GM23338 (cell line): ENCODE measurements at regions not wholly inside any gene's neighbourhood (a gene's known extent, or its start where the extent isn't known, plus 50 kb on each side); places are given as distances from the start of the nearest gene placed in this dataset.

Experiments used
- ATAC-seq: fragments of 200-7000 bp; cut with Tn5 transposase; 3 replicates; pipeline ENCODE4 v1.9.1; 2020
- DNase-seq: peaks from one replicate; pipeline ENCODE4 v3.0.0-alpha.2; 2015; ENCODE audit warnings: low spot score
- H2AFZ ChIP-seq: fragments of 200-600 bp; sonication (generic); 2 replicates; pipeline ENCODE4 v1.8.0; 2016; ENCODE audit warnings: antibody characterized with exemption, mild to moderate bottlenecking, moderate library complexity
- H3F3A ChIP-seq: fragments of 200-600 bp; sonication (generic); replicated peaks from 2 replicates; pipeline ENCODE4 v1.8.0; 2017; ENCODE audit warnings: antibody characterized with exemption, mixed run types, low read depth
- H3K27ac ChIP-seq: fragments of 200-600 bp; sonication (generic); 2 replicates; pipeline ENCODE4 v1.6.1; 2016; ENCODE audit warnings: low read depth
- H3K27me3 ChIP-seq: fragments of 200-600 bp; sonication (generic); 2 replicates; pipeline ENCODE4 v1.8.0; 2016; ENCODE audit warnings: mild to moderate bottlenecking, mixed run types, moderate library complexity; ENCODE audit not compliant: insufficient read depth
- H3K36me3 ChIP-seq: fragments of 200-600 bp; sonication (generic); 2 replicates; pipeline ENCODE4 v1.8.0; 2016; ENCODE audit warnings: mild to moderate bottlenecking; ENCODE audit not compliant: insufficient read depth
- H3K4me1 ChIP-seq: fragments of 200-600 bp; sonication (generic); 2 replicates; pipeline ENCODE4 v1.8.0; 2016; ENCODE audit warnings: mild to moderate bottlenecking, moderate library complexity; ENCODE audit not compliant: insufficient read depth
- H3K4me2 ChIP-seq: fragments of 200-600 bp; sonication (generic); 2 replicates; pipeline ENCODE4 v1.7.1; 2017; ENCODE audit warnings: mixed run types
- H3K4me3 ChIP-seq: fragments of 200-600 bp; sonication (generic); 2 replicates; pipeline ENCODE4 v1.6.1; 2016; ENCODE audit warnings: mixed run types
- H3K79me2 ChIP-seq: fragments of 200-600 bp; sonication (generic); replicated peaks from 2 replicates; pipeline ENCODE4 v1.8.0; 2017; ENCODE audit warnings: mild to moderate bottlenecking; ENCODE audit not compliant: insufficient read depth
- H3K9me2 ChIP-seq: fragments of 200-600 bp; sonication (generic); 2 replicates; pipeline ENCODE4 v1.8.0; 2017; ENCODE audit not compliant: insufficient read depth
- H4K20me1 ChIP-seq: fragments of 200-600 bp; sonication (generic); replicated peaks from 2 replicates; pipeline ENCODE4 v1.8.0; 2017; ENCODE audit warnings: mild to moderate bottlenecking; ENCODE audit not compliant: insufficient read depth
- H3K27ac Mint-ChIP-seq: 2 replicates; pipeline ENCODE4 v1.8.0; 2020; ENCODE audit warnings: inconsistent platforms, mild to moderate bottlenecking, moderate library complexity, mixed read lengths
- H3K27me3 Mint-ChIP-seq: 3 replicates; pipeline ENCODE4 v1.8.0; 2022; ENCODE audit warnings: low read depth, mild to moderate bottlenecking, moderate library complexity, mixed read lengths, inconsistent platforms; ENCODE audit not compliant: insufficient read depth, poor library complexity
- H3K36me3 Mint-ChIP-seq: 3 replicates; pipeline ENCODE4 v1.8.0; 2021; ENCODE audit warnings: low read depth, mild to moderate bottlenecking, inconsistent platforms, moderate library complexity, mixed read lengths
- H3K4me1 Mint-ChIP-seq: 3 replicates; pipeline ENCODE4 v1.8.0; 2020; ENCODE audit warnings: mild to moderate bottlenecking, inconsistent platforms, mixed read lengths
- H3K4me3 Mint-ChIP-seq: 3 replicates; pipeline ENCODE4 v1.8.0; 2021; ENCODE audit warnings: moderate library complexity, mild to moderate bottlenecking, inconsistent platforms, mixed read lengths
- H3K9me3 Mint-ChIP-seq: 3 replicates; pipeline ENCODE4 v1.8.0; 2020; ENCODE audit warnings: moderate library complexity, mild to moderate bottlenecking, inconsistent platforms, mixed read lengths
- EZH2phosphoT487 ChIP-seq: fragments of 200-600 bp; sonication (generic); IDR thresholded peaks from one replicate; pipeline ENCODE4 v1.8.1; 2018; ENCODE audit warnings: antibody characterized with exemption; ENCODE audit not compliant: unreplicated experiment
- JUNB ChIP-seq: IDR thresholded peaks from one replicate; pipeline ENCODE4 v1.6.1; 2016; ENCODE audit warnings: antibody characterized with exemption; ENCODE audit not compliant: unreplicated experiment
- NANOG ChIP-seq: IDR thresholded peaks from 2 replicates; pipeline ENCODE4 v1.6.1; 2016; ENCODE audit warnings: antibody characterized with exemption, borderline replicate concordance
- POLR2AphosphoS5 ChIP-seq: IDR thresholded peaks from 2 replicates; pipeline ENCODE4 v1.6.1; 2016; ENCODE audit warnings: antibody characterized with exemption, low read depth
- ZNF114 ChIP-seq: fragments of 250-450 bp; sonication (Bioruptor Pico); IDR thresholded peaks from 2 replicates; pipeline ENCODE4 v1.5.0; 2020; ENCODE audit warnings: mild to moderate bottlenecking, moderate library complexity
- TF ChIP-seq, protein P1 (sequence below): IDR thresholded peaks from 2 replicates; pipeline ENCODE4 v1.6.1; 2016; ENCODE audit warnings: antibody characterized with exemption
- TF ChIP-seq, protein P2 (sequence below): fragments of 250-450 bp; sonication (Bioruptor Pico); IDR thresholded peaks from 2 replicates; pipeline ENCODE4 v1.5.0; 2020; ENCODE audit warnings: mild to moderate bottlenecking, moderate library complexity

GRCh38 chr4:16329797-16330134 is 103.5 kb upstream of the TAPT1 start:
- Histone ChIP-seq H3K27me3 (no peaks in the 10 kb centered on the region), H3K4me3 (no peak overlapping the region), H3K27ac (no peak overlapping the region), H3K9me2 (peaks cover 7% of the 10 kb centered on the region; the same call in 1 of the 2 replicates), H3K4me2 (no peak overlapping the region), H3K79me2 (no peaks in the 10 kb centered on the region), H3K36me3 (no peaks in the 10 kb centered on the region), H4K20me1 (no peaks in the 10 kb centered on the region), H2AFZ (peak overlapping the region; percentile 36; the same call in 1 of the 2 replicates), H3K4me1 (no peaks in the 10 kb centered on the region), H3F3A (no peaks in the 10 kb centered on the region)
- TF ChIP-seq POLR2AphosphoS5 (no peak), NANOG (no peak), EZH2phosphoT487 (no peak)
- TF ChIP-seq, protein P1, sequence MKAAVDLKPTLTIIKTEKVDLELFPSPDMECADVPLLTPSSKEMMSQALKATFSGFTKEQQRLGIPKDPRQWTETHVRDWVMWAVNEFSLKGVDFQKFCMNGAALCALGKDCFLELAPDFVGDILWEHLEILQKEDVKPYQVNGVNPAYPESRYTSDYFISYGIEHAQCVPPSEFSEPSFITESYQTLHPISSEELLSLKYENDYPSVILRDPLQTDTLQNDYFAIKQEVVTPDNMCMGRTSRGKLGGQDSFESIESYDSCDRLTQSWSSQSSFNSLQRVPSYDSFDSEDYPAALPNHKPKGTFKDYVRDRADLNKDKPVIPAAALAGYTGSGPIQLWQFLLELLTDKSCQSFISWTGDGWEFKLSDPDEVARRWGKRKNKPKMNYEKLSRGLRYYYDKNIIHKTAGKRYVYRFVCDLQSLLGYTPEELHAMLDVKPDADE = no peak
- no peaks in the 10 kb centered on the region for H3K36me3 Mint-ChIP-seq
- 0 out of 3 replicates have a peak, but pooled peaks cover 7% of the 10 kb centered on the region for H3K4me1 Mint-ChIP-seq
- no peaks in the 10 kb centered on the region for H3K27me3 Mint-ChIP-seq
- ATAC-seq (no peak), DNase-seq (no peak)
- H3K9me3 Mint-ChIP-seq = no peaks in the 10 kb centered on the region
- no peak overlapping the region for H3K27ac Mint-ChIP-seq
- no peak overlapping the region for H3K4me3 Mint-ChIP-seq

DNA sequence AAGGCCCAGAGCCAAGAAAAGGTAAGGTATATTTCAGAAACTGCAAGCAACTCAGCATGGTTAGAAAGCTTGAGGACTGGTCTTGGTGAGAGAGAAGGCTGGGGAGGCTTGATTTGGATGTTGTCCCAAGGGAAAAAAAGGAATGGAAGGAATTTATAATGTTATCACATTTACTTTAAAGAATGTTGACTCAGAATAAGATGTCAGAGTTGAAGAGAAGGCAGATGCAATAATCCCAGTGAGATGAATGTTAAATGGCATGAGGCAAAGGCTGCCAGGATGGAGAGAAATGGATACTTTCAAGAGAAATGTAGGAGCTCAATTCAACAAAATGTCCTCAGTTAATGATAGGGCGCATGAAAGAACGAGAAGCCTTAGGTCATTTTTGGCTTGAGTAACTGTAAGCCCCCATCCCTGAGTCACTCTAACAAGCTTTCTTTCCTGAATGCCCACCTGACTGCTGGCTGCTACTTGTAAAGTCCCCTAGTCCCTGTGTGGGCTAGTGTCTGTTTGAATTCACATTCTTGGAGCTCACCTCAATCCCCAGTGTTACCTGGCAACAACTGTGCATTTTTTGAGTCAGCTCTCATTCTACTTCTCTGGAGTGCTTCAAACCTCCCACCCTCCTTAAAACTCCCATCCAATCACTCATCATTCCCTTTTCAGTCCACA is 103.0 kb upstream of the TAPT1 start:
- Mint-ChIP-seq H3K36me3 (no peaks in the 10 kb centered on the region), H3K4me1 (peaks cover 7% of the 10 kb centered on the region; the same call in 1 of the 3 replicates), H3K27me3 (no peaks in the 10 kb centered on the region), H3K4me3 (no peak overlapping the region), H3K27ac (no peak overlapping the region), H3K9me3 (no peaks in the 10 kb centered on the region)
- Histone ChIP-seq H3K4me3 (no peak overlapping the region), H2AFZ (peak overlapping the region; percentile 36; the same call in 1 of the 2 replicates), H3K79me2 (no peaks in the 10 kb centered on the region), H4K20me1 (no peaks in the 10 kb centered on the region), H3K36me3 (no peaks in the 10 kb centered on the region), H3F3A (no peaks in the 10 kb centered on the region), H3K9me2 (peaks cover 7% of the 10 kb centered on the region; the same call in 1 of the 2 replicates), H3K4me2 (no peak overlapping the region), H3K27me3 (no peaks in the 10 kb centered on the region), H3K27ac (no peak overlapping the region), H3K4me1 (no peaks in the 10 kb centered on the region)
- DNase-seq (no peak), ATAC-seq (no peak)
- TF ChIP-seq JUNB (no peak), POLR2AphosphoS5 (no peak)

GRCh38 chr4:16322183-16322582 is 95.9 kb upstream of the TAPT1 start:
- no peak for ATAC-seq
- H3K4me3 ChIP-seq = no peak overlapping the region
- TF ChIP-seq ZNF114 (CRISPR knock-in tag) (no peak), EZH2phosphoT487 (no peak), JUNB (no peak)
- TF ChIP-seq, protein P2, sequence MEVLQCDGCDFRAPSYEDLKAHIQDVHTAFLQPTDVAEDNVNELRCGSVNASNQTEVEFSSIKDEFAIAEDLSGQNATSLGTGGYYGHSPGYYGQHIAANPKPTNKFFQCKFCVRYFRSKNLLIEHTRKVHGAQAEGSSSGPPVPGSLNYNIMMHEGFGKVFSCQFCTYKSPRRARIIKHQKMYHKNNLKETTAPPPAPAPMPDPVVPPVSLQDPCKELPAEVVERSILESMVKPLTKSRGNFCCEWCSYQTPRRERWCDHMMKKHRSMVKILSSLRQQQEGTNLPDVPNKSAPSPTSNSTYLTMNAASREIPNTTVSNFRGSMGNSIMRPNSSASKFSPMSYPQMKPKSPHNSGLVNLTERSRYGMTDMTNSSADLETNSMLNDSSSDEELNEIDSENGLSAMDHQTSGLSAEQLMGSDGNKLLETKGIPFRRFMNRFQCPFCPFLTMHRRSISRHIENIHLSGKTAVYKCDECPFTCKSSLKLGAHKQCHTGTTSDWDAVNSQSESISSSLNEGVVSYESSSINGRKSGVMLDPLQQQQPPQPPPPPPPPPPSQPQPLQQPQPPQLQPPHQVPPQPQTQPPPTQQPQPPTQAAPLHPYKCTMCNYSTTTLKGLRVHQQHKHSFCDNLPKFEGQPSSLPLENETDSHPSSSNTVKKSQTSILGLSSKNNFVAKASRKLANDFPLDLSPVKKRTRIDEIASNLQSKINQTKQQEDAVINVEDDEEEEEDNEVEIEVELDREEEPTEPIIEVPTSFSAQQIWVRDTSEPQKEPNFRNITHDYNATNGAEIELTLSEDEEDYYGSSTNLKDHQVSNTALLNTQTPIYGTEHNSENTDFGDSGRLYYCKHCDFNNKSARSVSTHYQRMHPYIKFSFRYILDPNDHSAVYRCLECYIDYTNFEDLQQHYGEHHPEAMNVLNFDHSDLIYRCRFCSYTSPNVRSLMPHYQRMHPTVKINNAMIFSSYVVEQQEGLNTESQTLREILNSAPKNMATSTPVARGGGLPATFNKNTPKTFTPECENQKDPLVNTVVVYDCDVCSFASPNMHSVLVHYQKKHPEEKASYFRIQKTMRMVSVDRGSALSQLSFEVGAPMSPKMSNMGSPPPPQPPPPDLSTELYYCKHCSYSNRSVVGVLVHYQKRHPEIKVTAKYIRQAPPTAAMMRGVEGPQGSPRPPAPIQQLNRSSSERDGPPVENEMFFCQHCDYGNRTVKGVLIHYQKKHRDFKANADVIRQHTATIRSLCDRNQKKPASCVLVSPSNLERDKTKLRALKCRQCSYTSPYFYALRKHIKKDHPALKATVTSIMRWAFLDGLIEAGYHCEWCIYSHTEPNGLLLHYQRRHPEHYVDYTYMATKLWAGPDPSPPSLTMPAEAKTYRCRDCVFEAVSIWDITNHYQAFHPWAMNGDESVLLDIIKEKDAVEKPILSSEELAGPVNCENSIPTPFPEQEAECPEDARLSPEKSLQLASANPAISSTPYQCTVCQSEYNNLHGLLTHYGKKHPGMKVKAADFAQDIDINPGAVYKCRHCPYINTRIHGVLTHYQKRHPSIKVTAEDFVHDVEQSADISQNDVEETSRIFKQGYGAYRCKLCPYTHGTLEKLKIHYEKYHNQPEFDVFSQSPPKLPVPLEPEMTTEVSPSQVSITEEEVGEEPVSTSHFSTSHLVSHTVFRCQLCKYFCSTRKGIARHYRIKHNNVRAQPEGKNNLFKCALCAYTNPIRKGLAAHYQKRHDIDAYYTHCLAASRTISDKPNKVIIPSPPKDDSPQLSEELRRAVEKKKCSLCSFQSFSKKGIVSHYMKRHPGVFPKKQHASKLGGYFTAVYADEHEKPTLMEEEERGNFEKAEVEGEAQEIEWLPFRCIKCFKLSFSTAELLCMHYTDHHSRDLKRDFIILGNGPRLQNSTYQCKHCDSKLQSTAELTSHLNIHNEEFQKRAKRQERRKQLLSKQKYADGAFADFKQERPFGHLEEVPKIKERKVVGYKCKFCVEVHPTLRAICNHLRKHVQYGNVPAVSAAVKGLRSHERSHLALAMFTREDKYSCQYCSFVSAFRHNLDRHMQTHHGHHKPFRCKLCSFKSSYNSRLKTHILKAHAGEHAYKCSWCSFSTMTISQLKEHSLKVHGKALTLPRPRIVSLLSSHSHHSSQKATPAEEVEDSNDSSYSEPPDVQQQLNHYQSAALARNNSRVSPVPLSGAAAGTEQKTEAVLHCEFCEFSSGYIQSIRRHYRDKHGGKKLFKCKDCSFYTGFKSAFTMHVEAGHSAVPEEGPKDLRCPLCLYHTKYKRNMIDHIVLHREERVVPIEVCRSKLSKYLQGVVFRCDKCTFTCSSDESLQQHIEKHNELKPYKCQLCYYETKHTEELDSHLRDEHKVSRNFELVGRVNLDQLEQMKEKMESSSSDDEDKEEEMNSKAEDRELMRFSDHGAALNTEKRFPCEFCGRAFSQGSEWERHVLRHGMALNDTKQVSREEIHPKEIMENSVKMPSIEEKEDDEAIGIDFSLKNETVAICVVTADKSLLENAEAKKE = no peak
- TF ChIP-seq, protein P1 = no peak

More at GRCh38 chr4:16322183-16322582, 95.9 kb upstream of the TAPT1 start:
- Mint-ChIP-seq H3K4me3 (no peak overlapping the region), H3K4me1 (peaks cover 15% of the 10 kb centered on the region), H3K27me3 (peaks cover 3% of the 10 kb centered on the region), H3K27ac (no peak overlapping the region), H3K36me3 (peaks cover 16% of the 10 kb centered on the region), H3K9me3 (peaks cover 7% of the 10 kb centered on the region; the same call in 1 of the 3 replicates)
- no peaks in the 10 kb centered on the region for H3K27me3 ChIP-seq
- no peak for DNase-seq
- H3K36me3 ChIP-seq = no peaks in the 10 kb centered on the region
- no peak overlapping the region for H3K4me2 ChIP-seq
- peaks cover 7% of the 10 kb centered on the region; the same call in 1 of the 2 replicates for H3K9me2 ChIP-seq
- no peaks in the 10 kb centered on the region for H4K20me1 ChIP-seq
- peaks cover 3% of the 10 kb centered on the region; the same call in 1 of the 2 replicates for H3K4me1 ChIP-seq
- H2AFZ ChIP-seq = no peak overlapping the region
- no peaks in the 10 kb centered on the region for H3K79me2 ChIP-seq
- H3F3A ChIP-seq = no peaks in the 10 kb centered on the region
- no peak overlapping the region for H3K27ac ChIP-seq
